Uterus (tissue), 2 donors: ENCODE measurements at regions not wholly inside any gene's neighbourhood (a gene's known extent, or its start where the extent isn't known, plus 50 kb on each side); places are given as distances from the start of the nearest gene placed in this dataset.

ENCODE experiments used
- CTCF ChIP-seq, 4 experiments: fragments of 200-600 bp in 2 of 4; fragments of 450-650 bp in 2 of 4; sonication (generic) in 2 of 4; IDR thresholded peaks; one replicate each; pipeline ENCODE4 v1.5.1; 2016 to 2019; ENCODE audit warnings: antibody characterized with exemption in 4 of 4, mild to moderate bottlenecking in 2 of 4, moderate library complexity in 1 of 4
- POLR2A ChIP-seq, 2 donors: fragments of 450-650 bp; IDR thresholded peaks; one replicate each; pipeline ENCODE4 v1.6.1; 2016; ENCODE audit warnings: antibody characterized with exemption in 2 of 2, mild to moderate bottlenecking in 1 of 2, moderate library complexity in 1 of 2

GRCh38 chr16:50991436-50991835 lies 159.6 kb downstream of the SALL1 start:
- TF ChIP-seq CTCF (IDR thresholded peaks at IDR 0.05) (no peak), POLR2A (IDR thresholded peaks at IDR 0.05) (no peak)
